HG02973 (cell line): ENCODE measurements at regions not wholly inside any gene's neighbourhood (a gene's known extent, or its start where the extent isn't known, plus 50 kb on each side); places are given as distances from the start of the nearest gene placed in this dataset.

Source experiments
- ATAC-seq: cut with Tn5 transposase; IDR thresholded peaks from one replicate; pipeline ENCODE4 v1.9.1; 2021; ENCODE audit warnings: moderate library complexity; ENCODE audit not compliant: unreplicated experiment

- no peak for ATAC-seq
Measured at GRCh38 chr5:133806847-133807246, 161.6 kb downstream of the C5orf15 start.

- no peak for ATAC-seq
Measured at GRCh38 chr5:133801955-133802751, 166.3 kb downstream of the C5orf15 start.

DNA sequence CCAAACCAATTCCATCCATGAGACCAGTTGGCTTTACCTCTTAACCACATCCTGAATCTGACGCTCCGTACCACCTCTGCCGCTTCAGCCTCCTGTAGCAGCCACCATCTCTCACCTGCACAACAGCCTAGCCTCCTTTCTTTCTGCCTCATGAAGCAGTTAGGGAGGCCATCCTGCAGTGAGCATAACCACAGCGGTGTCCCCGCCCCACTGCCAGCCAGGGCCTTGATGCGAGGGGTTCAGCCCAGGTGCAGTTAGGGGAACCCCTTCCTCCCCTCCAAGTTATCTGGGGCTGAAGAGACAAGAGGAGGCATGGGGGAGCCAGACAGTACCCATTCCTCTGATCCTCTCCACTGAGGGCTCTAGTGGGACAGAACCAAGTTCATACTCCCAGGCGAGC, 167.0 kb downstream of the C5orf15 start:
- ATAC-seq: no peak

GRCh38 chr5:133799571-133800237, 168.7 kb downstream of the C5orf15 start:
- ATAC-seq: no peak

DNA sequence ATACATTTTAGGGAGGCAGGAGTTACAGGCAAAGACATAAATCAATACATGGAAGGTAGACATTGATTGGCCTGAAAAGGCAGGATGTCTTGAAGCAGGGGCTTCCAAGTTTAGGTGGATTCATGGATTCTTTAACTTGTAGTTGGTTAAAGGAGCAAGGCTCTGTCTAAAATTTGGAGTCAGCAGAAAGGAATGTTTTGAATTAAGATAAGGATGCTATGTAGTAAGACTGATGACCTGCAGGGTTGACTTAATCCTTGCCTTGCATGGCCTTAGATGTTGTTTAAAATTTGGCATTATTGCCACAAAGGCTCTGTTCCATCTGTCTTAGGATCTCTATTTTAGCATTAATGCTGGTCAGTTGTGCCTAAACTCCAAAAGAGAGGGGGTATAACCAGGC, 171.3 kb downstream of the C5orf15 start:
- no peak for ATAC-seq

DNA sequence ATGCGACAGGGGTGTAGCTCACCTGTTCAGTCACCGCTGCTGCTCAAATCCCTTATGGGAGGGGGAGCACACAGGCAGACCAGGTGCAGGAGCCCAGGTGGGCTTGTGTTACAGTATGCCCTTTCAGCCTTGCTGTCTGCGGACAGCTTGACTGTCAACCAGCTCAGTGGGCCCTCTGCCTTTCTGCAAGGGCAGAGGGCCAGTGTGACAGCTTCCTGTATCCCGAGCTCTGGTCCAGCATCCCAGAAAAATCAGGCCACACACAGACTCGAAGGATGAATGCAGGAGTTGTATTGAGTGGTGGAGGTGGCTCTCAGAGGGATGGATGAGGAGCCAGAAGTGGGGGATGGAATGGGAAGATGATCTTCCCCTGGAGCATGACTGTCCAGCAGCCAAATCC, 172.2 kb downstream of the C5orf15 start:
- no peak for ATAC-seq

GRCh38 chr5:133794771-133795415, 173.5 kb downstream of the C5orf15 start:
- no peak for ATAC-seq

DNA sequence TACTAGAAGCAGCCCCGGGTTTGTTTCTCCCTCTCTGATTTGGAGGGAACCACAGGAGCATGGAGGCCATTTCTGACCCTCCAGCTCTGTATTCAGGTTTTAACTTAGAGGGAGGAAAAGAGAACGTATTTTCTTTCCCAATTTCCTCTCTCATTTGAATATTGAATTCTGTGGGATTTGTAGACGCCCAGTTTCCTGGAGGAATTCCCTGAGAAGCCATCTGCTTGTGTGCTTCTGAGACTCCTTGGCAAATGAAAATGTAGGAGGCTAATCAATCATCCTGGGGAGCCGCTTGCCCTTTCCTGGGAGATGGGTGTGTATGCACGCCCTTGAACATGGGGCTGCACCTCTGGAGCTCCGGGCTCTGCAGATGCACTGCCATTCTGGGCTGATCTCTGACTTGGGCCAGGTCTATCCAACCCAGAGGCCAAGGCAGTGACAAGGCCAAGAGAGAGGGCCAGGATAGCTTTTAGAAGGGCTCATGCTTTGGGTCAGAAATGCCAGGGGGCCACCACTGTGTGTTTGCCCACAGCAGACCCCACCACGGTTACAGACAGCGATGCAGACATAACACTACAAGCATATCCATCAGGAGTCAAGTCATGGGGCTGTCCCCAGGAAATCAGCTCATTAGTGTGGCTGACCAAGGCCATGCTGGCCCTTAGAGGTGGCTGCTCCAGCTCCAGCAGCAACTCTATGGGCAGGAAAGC, 174.5 kb downstream of the C5orf15 start:
- ATAC-seq: no peak

DNA sequence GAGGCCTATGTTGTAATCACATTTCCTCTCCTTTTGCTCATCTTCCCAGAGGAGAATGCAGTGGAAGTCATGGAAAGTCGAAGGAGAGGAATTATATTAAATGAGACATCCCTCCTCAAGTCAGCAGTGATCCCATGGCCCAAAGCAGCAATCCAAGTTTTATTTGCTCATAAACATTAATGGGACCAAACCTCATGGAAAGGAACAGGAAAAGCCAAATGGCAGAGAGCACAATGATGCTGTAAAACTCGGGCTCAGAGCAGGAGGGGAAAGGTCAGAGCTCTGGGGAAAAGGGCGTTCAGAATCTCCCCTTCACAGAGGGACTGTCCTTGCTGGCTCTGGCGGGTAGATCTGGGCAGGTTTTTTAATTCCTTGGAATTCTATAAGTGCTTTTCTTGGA, 175.8 kb downstream of the C5orf15 start:
- no peak for ATAC-seq

GRCh38 chr5:133792024-133792423, 176.4 kb downstream of the C5orf15 start:
- no peak for ATAC-seq

DNA sequence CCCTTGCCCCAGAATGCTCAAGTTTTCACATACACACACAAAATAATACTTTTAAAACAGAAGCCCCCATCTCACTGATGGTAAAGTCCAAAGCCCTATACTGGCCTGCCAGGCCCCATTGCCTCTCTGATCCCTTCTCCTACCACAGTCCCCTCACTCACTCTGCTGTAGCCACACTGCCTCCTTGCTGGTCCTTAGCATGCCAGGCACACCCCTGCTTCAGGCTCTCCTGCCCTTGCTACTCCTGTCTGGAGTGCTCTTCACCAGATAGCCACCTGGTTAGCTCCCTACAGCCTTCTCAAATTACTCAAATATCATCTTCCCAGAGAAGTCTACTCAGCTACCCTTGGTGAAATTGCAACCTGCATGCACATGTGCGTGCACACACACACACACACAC, 177.5 kb downstream of the C5orf15 start:
- ATAC-seq: no peak

DNA sequence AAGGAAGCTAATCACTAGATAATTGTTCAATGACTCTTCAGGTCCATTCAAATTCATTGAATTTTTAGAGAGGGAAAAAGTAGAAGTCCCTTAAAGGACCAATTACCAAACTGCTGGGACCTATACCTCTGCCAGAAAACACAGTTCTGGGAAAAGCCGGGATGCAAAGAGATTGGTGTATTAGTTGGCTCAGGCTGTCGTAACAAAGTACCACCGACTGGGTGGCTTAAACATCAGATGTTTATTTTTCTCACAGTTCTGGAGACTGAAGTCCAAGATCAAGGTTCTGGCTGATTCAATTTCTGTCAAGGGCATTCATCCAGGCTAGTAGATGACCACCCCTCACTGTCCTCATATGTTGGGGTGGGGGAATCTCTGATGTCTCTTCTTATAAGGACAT, 177.1 kb upstream of the FSTL4 start:
- no peak for ATAC-seq

DNA sequence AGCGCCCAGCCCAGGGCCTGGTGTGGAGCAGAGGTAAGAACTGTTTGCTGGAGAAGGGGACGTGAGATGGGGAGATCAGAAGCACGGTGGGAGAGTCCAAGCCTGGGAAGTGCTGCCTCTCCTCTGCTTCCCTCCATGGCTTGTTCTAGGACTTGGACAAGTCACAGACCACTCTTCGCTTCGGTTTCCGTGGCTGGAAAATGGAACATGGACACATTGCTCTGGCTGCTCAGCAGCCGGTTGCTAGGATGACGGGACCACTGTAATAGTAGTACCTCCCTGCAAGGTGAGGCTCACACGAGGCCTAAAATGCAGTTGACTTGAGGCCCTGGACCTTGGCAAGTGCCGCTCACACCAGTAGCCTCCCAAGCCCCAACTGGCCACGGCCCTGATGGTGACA, 175.8 kb upstream of the FSTL4 start:
- ATAC-seq: no peak

- ATAC-seq: no peak
Measured at GRCh38 chr5:133786420-133786819, 174.1 kb upstream of the FSTL4 start.

DNA sequence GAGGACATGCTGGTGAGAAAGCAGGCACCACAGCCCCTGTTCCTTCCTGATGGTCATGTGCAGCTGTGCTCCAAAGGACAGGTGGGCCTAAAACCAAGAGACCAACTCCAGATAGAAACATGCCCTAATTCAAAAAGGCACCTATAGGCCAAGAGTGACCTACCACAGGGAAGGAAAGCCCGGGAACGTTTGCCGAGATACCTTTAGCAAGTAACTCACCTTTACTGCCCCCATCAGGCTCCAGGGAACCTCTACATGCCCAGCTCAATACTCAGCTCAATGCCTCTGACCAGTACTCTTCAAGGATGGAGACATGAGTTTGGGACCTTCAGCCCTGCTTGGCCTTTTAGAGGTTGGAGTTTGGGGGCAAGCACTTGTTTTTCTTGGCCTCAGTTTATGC, 172.8 kb upstream of the FSTL4 start:
- no peak for ATAC-seq

DNA sequence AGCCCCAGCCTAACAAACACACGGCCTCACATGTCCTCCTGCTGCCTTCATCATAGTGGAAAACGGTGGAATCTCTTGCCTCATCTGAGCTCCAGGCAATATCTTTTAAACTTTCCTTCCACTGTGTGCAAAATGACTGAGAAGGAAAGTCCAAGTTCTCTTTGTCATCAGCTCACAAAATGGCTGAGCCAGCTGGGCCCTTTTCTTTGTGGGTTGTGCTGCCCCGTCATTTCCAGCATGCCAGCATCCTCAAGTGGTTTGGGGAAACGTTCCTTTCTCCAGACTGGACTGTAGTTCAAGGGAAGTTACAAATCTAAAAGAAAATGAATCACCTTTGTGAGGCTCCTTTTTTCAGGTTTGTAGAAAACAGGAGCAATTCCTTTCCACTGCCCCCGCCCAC, 171.1 kb upstream of the FSTL4 start:
- ATAC-seq: no peak

DNA sequence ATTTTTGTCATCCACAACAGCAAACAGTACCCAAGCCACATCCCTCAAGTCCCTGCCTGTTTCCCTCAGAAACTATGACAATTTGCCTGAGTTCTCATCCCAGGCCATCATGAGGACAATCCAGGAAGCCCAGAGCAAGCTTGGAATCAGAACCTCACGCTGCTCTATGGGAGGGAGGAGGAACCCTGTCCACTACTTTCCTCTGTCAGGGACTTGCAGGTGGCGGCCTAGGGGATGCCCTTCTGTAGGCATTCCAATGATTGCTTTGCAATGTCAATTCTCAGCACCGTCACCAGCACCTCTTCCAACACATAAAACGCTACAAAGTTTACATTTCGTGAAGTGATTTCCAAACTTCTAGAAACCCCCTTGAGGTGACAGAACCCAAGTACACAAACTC, 170.4 kb upstream of the FSTL4 start:
- ATAC-seq: no peak

DNA sequence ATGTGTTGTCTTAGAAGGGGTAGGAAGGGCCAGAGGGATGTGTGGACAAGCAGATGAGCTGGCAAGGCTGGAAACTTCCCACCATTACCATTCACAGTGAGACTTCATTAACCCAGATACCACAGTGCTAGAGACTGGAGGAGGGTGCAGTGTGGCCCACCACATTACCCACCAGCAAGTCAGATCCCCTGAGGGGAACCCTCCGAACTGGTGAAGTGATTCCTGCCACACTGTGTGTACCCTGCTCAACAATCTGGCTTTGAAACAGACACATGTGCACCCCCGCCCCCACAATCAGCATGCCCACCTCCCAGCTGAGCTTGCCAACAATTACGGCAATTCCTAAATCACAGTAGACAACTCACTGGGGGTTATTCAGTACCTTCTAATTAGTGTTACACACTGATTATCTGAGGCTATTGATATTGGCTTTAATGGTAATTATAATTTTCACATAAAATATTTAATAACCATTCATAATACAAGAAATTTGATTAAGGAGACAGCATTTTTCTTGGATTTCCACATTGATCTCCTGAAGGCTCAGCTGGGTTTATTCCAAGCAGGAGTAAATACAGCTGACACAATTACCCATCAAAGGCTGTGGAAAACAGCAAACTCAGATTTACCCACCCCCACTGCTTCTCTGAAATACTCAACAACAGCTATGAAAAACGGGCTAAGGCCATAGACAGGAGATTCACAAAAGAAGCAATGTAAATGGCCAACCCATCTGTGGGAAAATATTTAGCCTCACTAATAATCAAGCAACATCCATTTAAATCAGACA, 169.3 kb upstream of the FSTL4 start:
- no peak for ATAC-seq

GRCh38 chr5:133780619-133781280, 168.4 kb upstream of the FSTL4 start:
- no peak for ATAC-seq

DNA sequence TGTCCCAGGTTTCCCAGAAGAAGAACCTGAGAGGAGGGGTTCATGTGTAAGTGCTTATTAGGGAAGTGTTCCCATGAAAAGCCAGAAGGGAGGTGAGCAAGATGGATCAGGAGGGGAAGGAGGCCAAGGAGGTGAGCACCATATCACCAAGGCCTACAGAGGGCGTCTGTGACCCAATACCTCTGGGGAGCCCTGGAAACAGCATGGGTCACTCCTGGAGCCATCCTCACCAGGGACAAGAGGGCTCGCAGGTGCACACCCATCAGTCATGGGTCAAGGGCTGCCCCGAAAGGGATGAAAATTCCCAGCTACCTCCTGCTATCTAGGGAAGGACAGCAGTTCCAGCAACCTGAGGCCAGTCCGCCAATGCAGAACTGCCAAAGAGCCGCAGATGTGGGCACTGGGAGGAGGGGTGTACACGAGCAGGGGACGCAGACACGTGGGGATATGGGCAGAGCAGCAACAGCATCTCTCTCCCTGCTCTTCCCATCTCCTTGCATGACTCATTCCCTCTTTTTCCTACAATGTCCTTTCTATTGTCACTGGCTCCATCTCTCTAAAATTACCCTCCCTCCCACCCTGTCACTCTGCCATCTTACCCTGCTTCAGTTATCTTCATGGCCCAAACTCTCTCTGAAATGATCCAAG, 167.6 kb upstream of the FSTL4 start:
- ATAC-seq: no peak
